Liver (tissue), 3 donors: ENCODE measurements at regions not wholly inside any gene's neighbourhood (a gene's known extent, or its start where the extent isn't known, plus 50 kb on each side); places are given as distances from the start of the nearest gene placed in this dataset.

Source experiments
- CTCF ChIP-seq: fragments of 150-350 bp; IDR thresholded peaks from 2 replicates; pipeline ENCODE4 v1.5.1; 2017; ENCODE audit warnings: improper control_type of control experiment, low read depth, low read length; ENCODE audit not compliant: missing input control
- EGR1 ChIP-seq, 2 donors: IDR thresholded peaks; 2 replicates each; pipeline ENCODE4 v1.6.1; 2016 to 2018; ENCODE audit warnings: antibody characterized with exemption in 2 of 2, low read depth in 2 of 2
- HNF4A ChIP-seq, 2 donors: conservative IDR thresholded peaks; 2 replicates each; pipeline ENCODE4 v1.6.1; 2016; ENCODE audit warnings: antibody characterized with exemption in 2 of 2, mild to moderate bottlenecking in 2 of 2
- HNF4G ChIP-seq: IDR thresholded peaks from 2 replicates; pipeline ENCODE4 v1.6.1; 2016; ENCODE audit warnings: antibody characterized with exemption
- JUND ChIP-seq, 2 donors: IDR thresholded peaks; 2 replicates each; pipeline ENCODE4 v1.6.1; 2016; ENCODE audit warnings: antibody characterized with exemption in 2 of 2
- MAX ChIP-seq: IDR thresholded peaks from 2 replicates; pipeline ENCODE4 v1.6.1; 2016; ENCODE audit warnings: antibody characterized with exemption
- RAD21 ChIP-seq, 2 donors: IDR thresholded peaks; 2 replicates each; pipeline ENCODE4 v1.6.1; 2016; ENCODE audit warnings: antibody characterized with exemption in 2 of 2, mild to moderate bottlenecking in 2 of 2
- REST ChIP-seq: IDR thresholded peaks from 2 replicates; pipeline ENCODE4 v1.6.1; 2016; ENCODE audit warnings: antibody characterized with exemption, mild to moderate bottlenecking
- RXRA ChIP-seq, 2 donors: IDR thresholded peaks; 2 replicates each; pipeline ENCODE4 v1.6.1; 2017 to 2018; ENCODE audit warnings: antibody characterized with exemption in 2 of 2, mild to moderate bottlenecking in 1 of 2
- SP1 ChIP-seq: IDR thresholded peaks from 2 replicates; pipeline ENCODE4 v1.6.1; 2018; ENCODE audit warnings: antibody characterized with exemption, mild to moderate bottlenecking
- TAF1 ChIP-seq: conservative IDR thresholded peaks from 2 replicates; pipeline ENCODE4 v1.6.1; 2016; ENCODE audit warnings: antibody characterized with exemption, mild to moderate bottlenecking
- YY1 ChIP-seq: IDR thresholded peaks from 2 replicates; pipeline ENCODE4 v1.6.1; 2016; ENCODE audit warnings: antibody characterized with exemption, mild to moderate bottlenecking
- ZBTB33 ChIP-seq: IDR thresholded peaks from 2 replicates; pipeline ENCODE4 v1.6.1; 2016; ENCODE audit warnings: antibody characterized with exemption
- donor health status: healthy.
- donor health status: healthy.

GRCh38 chr1:58896246-58897183, 112.7 kb upstream of the JUN start:
- TF ChIP-seq RAD21 (IDR thresholded peaks at IDR 0.05) (peak in 1 of 2 donors; percentile 14), YY1 (no peak), CTCF (no peak), TAF1 (no peak), RXRA (IDR thresholded peaks at IDR 0.05) (no peak), REST (no peak), EGR1 (IDR thresholded peaks at IDR 0.05; ENCODE audit: low read depth in 2 of 2) (no peak), MAX (no peak), SP1 (no peak), HNF4G (no peak), HNF4A (conservative IDR thresholded peaks at IDR 0.05) (no peak), JUND (IDR thresholded peaks at IDR 0.05) (no peak), ZBTB33 (no peak)
